Peyer's patch (tissue), 4 donors: ENCODE measurements at regions not wholly inside any gene's neighbourhood (a gene's known extent, or its start where the extent isn't known, plus 50 kb on each side); places are given as distances from the start of the nearest gene placed in this dataset.

ENCODE experiments used
- CTCF ChIP-seq, 6 experiments: fragments of 450-650 bp in 4 of 6; fragments of 200-600 bp in 2 of 6; sonication (generic) in 1 of 6; IDR thresholded peaks; one replicate each; pipeline ENCODE4 v1.5.1; 2017 to 2019; ENCODE audit warnings: antibody characterized with exemption in 6 of 6, mild to moderate bottlenecking in 3 of 6, moderate library complexity in 1 of 6
- POLR2A ChIP-seq, 2 donors: fragments of 450-650 bp; IDR thresholded peaks; one replicate each; pipeline ENCODE4 v1.5.1; 2017; ENCODE audit warnings: antibody characterized with exemption in 2 of 2, mild to moderate bottlenecking in 2 of 2, moderate library complexity in 2 of 2

GRCh38 chr7:116395141-116395791 lies 104.3 kb upstream of the CAV2 start:
- TF ChIP-seq CTCF (IDR thresholded peaks at IDR 0.05) (no peak), POLR2A (IDR thresholded peaks at IDR 0.05) (no peak)
